Neural crest cell (in vitro differentiated cells): ENCODE measurements at regions not wholly inside any gene's neighbourhood (a gene's known extent, or its start where the extent isn't known, plus 50 kb on each side); places are given as distances from the start of the nearest gene placed in this dataset.

ENCODE experiments used
- DNase-seq: peaks from one replicate; pipeline ENCODE4 v3.0.0; 2021; ENCODE audit warnings: low read depth, mixed read lengths, low spot score
- H3K27ac Mint-ChIP-seq: one replicate; pipeline ENCODE4 v1.8.0; 2021; ENCODE audit warnings: mild to moderate bottlenecking, mixed read lengths; ENCODE audit not compliant: unreplicated experiment
- H3K27me3 Mint-ChIP-seq: 2 replicates; pipeline ENCODE4 v1.8.0; 2021; ENCODE audit warnings: low read depth, mild to moderate bottlenecking, mixed read lengths
- H3K36me3 Mint-ChIP-seq: 2 replicates; pipeline ENCODE4 v1.8.0; 2021; ENCODE audit warnings: low read depth, mild to moderate bottlenecking, mixed read lengths
- H3K4me1 Mint-ChIP-seq: 2 replicates; pipeline ENCODE4 v1.8.0; 2021; ENCODE audit warnings: mixed read lengths
- H3K4me3 Mint-ChIP-seq: one replicate; pipeline ENCODE4 v1.8.0; 2021; ENCODE audit warnings: mild to moderate bottlenecking, mixed read lengths
- H3K9me3 Mint-ChIP-seq: 2 replicates; pipeline ENCODE4 v1.8.0; 2021; ENCODE audit warnings: mixed read lengths
- TF ChIP-seq, protein P1 (sequence below): fragments of 200-600 bp; sonication (generic); conservative IDR thresholded peaks from 2 replicates; pipeline ENCODE4 v1.5.0; 2021; ENCODE audit warnings: antibody characterized with exemption, mild to moderate bottlenecking

- TF ChIP-seq, protein P1, sequence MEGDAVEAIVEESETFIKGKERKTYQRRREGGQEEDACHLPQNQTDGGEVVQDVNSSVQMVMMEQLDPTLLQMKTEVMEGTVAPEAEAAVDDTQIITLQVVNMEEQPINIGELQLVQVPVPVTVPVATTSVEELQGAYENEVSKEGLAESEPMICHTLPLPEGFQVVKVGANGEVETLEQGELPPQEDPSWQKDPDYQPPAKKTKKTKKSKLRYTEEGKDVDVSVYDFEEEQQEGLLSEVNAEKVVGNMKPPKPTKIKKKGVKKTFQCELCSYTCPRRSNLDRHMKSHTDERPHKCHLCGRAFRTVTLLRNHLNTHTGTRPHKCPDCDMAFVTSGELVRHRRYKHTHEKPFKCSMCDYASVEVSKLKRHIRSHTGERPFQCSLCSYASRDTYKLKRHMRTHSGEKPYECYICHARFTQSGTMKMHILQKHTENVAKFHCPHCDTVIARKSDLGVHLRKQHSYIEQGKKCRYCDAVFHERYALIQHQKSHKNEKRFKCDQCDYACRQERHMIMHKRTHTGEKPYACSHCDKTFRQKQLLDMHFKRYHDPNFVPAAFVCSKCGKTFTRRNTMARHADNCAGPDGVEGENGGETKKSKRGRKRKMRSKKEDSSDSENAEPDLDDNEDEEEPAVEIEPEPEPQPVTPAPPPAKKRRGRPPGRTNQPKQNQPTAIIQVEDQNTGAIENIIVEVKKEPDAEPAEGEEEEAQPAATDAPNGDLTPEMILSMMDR = no peak
- no peak overlapping the region for H3K27ac Mint-ChIP-seq
- DNase-seq = no peak
- H3K36me3 Mint-ChIP-seq = no peaks in the 10 kb centered on the region
- H3K4me3 Mint-ChIP-seq = no peak overlapping the region
- no peaks in the 10 kb centered on the region for H3K27me3 Mint-ChIP-seq
- H3K4me1 Mint-ChIP-seq = no peaks in the 10 kb centered on the region
- H3K9me3 Mint-ChIP-seq = no peaks in the 10 kb centered on the region
Observed at GRCh38 chr4:187224560-187224959, 500.9 kb upstream of the FAT1 start.

DNA sequence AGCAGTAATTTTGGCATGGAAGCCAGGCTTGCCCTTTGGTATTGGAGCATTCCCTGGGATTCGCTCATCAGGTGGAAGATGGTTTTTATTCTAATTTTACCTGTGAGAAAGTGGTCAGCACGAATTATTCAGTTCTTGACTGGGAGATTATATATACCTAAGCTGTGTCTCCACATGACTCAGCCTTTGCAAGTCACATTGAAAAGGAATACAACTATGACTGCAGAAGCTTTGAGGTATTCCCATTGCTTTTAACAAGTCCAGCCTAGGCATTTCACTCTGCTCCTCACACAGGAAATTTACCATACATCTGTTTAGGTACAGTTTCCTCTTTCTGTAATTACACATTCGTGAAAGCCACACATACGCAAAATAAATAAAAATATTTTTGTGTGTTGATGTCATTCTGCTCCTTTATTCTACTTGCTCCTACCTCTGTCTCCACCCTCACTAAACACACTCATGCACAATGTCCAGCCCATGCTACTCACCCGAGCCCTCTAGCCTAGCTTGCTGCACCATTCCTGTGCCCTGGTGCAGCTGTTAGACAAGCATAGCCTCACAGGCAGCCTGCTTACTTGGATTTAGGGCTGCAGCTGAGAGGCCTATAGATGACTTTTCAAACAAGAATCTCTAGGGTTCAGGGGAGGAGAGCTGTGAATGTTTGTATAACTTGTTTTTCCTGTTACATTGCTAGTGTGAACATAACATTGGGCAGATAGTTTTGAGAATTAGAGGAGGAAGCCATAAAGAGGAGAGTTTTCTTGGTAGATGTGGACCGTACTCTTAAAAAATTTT lies 504.4 kb upstream of the FAT1 start:
- Mint-ChIP-seq H3K4me3 (no peak overlapping the region), H3K27me3 (no peaks in the 10 kb centered on the region), H3K9me3 (no peaks in the 10 kb centered on the region), H3K4me1 (no peaks in the 10 kb centered on the region), H3K27ac (no peak overlapping the region), H3K36me3 (no peaks in the 10 kb centered on the region)
- TF ChIP-seq, protein P1 = no peak
- no peak for DNase-seq

DNA sequence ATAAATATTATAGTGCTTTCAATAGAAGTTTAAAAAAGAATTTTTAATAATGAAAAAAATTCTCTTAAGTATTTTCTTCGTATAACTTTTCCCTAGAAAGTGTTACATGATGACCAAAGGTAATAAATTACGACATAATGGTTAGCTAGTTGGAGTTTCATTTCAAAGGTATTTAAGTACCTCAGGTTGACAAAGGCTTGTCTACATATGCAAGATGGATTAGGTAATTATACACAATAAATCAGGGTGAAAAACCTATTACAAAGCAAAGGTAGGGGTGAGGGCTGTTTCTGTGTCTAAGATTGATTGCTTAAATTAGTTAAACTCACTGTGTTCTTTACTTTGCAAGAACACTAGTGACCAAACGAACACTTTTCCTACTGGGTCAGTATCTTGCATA lies 508.5 kb upstream of the FAT1 start:
- Mint-ChIP-seq H3K4me3 (no peak overlapping the region), H3K4me1 (peaks cover 6% of the 10 kb centered on the region), H3K27ac (no peak overlapping the region), H3K9me3 (no peaks in the 10 kb centered on the region), H3K27me3 (no peaks in the 10 kb centered on the region), H3K36me3 (no peaks in the 10 kb centered on the region)
- TF ChIP-seq, protein P1 = no peak
- DNase-seq = no peak

DNA sequence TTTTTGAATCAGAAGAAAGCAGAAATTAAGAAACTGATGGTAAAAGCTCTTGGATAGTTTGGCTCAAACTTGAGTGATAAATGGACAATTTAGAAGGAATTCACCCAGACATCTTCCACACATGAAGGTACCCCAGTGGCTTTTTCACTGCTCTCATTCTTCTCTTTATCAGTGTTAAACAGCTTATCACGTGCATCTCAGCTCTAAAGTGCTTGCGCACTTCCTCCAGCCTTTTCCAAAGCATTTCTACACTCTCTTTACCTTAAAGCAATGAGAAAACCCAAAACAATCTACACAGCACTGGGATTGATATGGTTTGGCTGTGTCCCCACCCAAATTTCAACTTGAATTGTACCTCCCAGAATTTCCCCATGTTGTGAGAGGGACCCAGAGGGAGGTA lies 509.1 kb upstream of the FAT1 start:
- Mint-ChIP-seq H3K9me3 (no peaks in the 10 kb centered on the region), H3K27me3 (no peaks in the 10 kb centered on the region), H3K36me3 (no peaks in the 10 kb centered on the region), H3K4me1 (peaks cover 6% of the 10 kb centered on the region), H3K27ac (no peak overlapping the region), H3K4me3 (no peak overlapping the region)
- TF ChIP-seq, protein P1 = no peak
- DNase-seq = no peak

DNA sequence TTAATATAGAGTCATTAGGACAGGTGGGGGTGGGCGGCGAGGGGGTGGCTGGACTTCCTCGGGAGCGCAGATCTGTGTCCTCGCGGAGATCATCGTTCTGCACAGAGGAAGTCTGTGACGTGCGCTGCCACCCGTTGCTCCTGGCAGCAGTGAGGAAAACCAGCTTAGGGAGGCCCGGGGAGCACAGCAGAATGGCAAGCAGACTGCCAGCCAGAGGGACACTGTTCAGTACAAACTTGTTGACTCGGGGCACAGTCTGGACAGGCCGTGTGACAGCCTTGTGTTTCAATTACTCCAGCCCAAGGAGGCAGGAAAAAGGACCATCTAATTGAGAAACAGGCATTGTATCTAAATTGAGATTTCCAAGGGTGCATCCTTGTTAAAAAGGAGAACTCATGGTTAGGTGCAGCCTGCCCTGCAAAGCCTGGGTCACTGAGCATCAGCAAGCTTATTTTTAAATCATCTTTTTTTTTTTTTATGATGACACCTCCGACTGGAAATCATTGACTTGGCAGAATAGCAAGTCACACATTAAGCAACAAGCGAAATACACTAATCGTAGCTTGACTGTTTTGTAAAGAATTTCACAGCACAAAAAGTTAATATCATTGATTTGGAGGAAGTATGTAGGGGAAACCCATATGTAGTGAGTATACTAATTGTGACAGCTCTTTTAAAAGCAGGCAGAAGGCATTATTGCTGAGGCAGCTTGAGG lies 512.0 kb upstream of the FAT1 start:
- H3K4me1 Mint-ChIP-seq = peaks cover 6% of the 10 kb centered on the region
- H3K4me3 Mint-ChIP-seq = no peak overlapping the region
- TF ChIP-seq, protein P1 = no peak
- H3K9me3 Mint-ChIP-seq = peaks cover 3% of the 10 kb centered on the region
- H3K36me3 Mint-ChIP-seq = no peaks in the 10 kb centered on the region
- no peaks in the 10 kb centered on the region for H3K27me3 Mint-ChIP-seq
- H3K27ac Mint-ChIP-seq = no peak overlapping the region
- no peak for DNase-seq
